ENCODE measurements at regions not wholly inside any gene's neighbourhood (a gene's known extent, or its start where the extent isn't known, plus 50 kb on each side); places are given as distances from the start of the nearest gene placed in this dataset.
A peak's percentile ranks its signal among the peaks of the same experiment; 100 is the strongest.

- no peak for DNase-seq
Measured at GRCh38 chr5:141777711-141778110, 95.7 kb upstream of the ARAP3 start.

- no peak for DNase-seq
Measured at GRCh38 chr5:141777130-141777529, 95.1 kb upstream of the ARAP3 start.

GRCh38 chr5:141773779-141774562, 91.9 kb upstream of the ARAP3 start:
- no peak for DNase-seq

- DNase-seq, result no peak
Measured at GRCh38 chr5:141772281-141772680, 90.3 kb upstream of the ARAP3 start.

- no peak for DNase-seq
Measured at GRCh38 chr5:141771562-141771961, 89.5 kb upstream of the ARAP3 start.

GRCh38 chr5:141771031-141771430, 89.0 kb upstream of the ARAP3 start:
- no peak for DNase-seq

GRCh38 chr5:141769671-141770070, 87.6 kb upstream of the ARAP3 start:
- DNase-seq, result no peak

GRCh38 chr5:141767671-141768070, 85.6 kb upstream of the ARAP3 start:
- no peak for DNase-seq

- no peak for DNase-seq
Measured at GRCh38 chr5:141765896-141766551, 84.0 kb upstream of the ARAP3 start.

GRCh38 chr5:141763541-141763940, 81.5 kb upstream of the ARAP3 start:
- peak; percentile 89 for DNase-seq

GRCh38 chr5:141762790-141763368, 80.8 kb upstream of the ARAP3 start:
- no peak for DNase-seq

GRCh38 chr5:141762316-141762715, 80.3 kb upstream of the ARAP3 start:
- DNase-seq, result no peak

GRCh38 chr5:141760753-141761152, 78.7 kb upstream of the ARAP3 start:
- DNase-seq, result no peak

- peak; percentile 61 for DNase-seq
Measured at GRCh38 chr5:141760193-141760592, 78.2 kb upstream of the ARAP3 start.

GRCh38 chr5:141758310-141758998, 76.4 kb upstream of the ARAP3 start:
- DNase-seq, result no peak

GRCh38 chr5:141757402-141757801, 75.4 kb upstream of the ARAP3 start:
- DNase-seq, result no peak

- DNase-seq, result no peak
Measured at GRCh38 chr5:141756196-141756595, 74.2 kb upstream of the ARAP3 start.

GRCh38 chr5:141753971-141754713, 72.1 kb upstream of the ARAP3 start:
- DNase-seq, result no peak

GRCh38 chr5:141753143-141753970, 71.3 kb upstream of the ARAP3 start:
- DNase-seq, result no peak

GRCh38 chr5:141747152-141748141, 65.4 kb upstream of the ARAP3 start:
- peak; percentile 88 for DNase-seq

GRCh38 chr5:141746395-141746794, 64.4 kb upstream of the ARAP3 start:
- no peak for DNase-seq

All from NCI-H1436 treated with DMSO at 0.1 percent for 48 hours (cell line).